HG03108 (cell line): ENCODE measurements at regions not wholly inside any gene's neighbourhood (a gene's known extent, or its start where the extent isn't known, plus 50 kb on each side); places are given as distances from the start of the nearest gene placed in this dataset.

Experiments used
- ATAC-seq: cut with Tn5 transposase; IDR thresholded peaks from one replicate; pipeline ENCODE4 v1.9.1; 2021; ENCODE audit warnings: moderate library complexity; ENCODE audit not compliant: unreplicated experiment

GRCh38 chr1:48055876-48056764, 58.9 kb upstream of the TRABD2B start:
- no peak for ATAC-seq

GRCh38 chr1:48054232-48054631, 57.0 kb upstream of the TRABD2B start:
- ATAC-seq: no peak

- ATAC-seq: no peak
These were observed 55.7 kb upstream of the TRABD2B start for GRCh38 chr1:48052923-48053291.

- no peak for ATAC-seq
These were observed 54.4 kb upstream of the TRABD2B start for GRCh38 chr1:48051466-48052126.

GRCh38 chr1:48049823-48050535, 52.8 kb upstream of the TRABD2B start:
- ATAC-seq: no peak

- ATAC-seq: no peak
These were observed 51.8 kb upstream of the TRABD2B start for GRCh38 chr1:48048980-48049379.

GRCh38 chr1:48048064-48048463, 50.9 kb upstream of the TRABD2B start:
- ATAC-seq: no peak

- no peak for ATAC-seq
These were observed 49.9 kb upstream of the TRABD2B start for GRCh38 chr1:48047116-48047515.
